Left renal cortex interstitium (tissue), 4 donors: ENCODE measurements at regions not wholly inside any gene's neighbourhood (a gene's known extent, or its start where the extent isn't known, plus 50 kb on each side); places are given as distances from the start of the nearest gene placed in this dataset.
"Not testable (repeated sequence)": the region's sequence is repeated elsewhere in the genome, so short reads cannot be mapped to it uniquely, and the experiment has no call there.

Source experiments
- DNase-seq, 4 donors: peaks; one replicate each; pipeline ENCODE4 v3.0.0-alpha.2; 2013; ENCODE audit warnings: low read depth in 4 of 4, low spot score in 2 of 4, missing footprints in 1 of 4

GRCh38 chr3:181358562-181358961 lies 353.2 kb upstream of the SOX2 start:
- DNase-seq = no peak

GRCh38 chr3:181358060-181358459 lies 353.7 kb upstream of the SOX2 start:
- no peak for DNase-seq

- DNase-seq = no peak
These were observed 357.6 kb upstream of the SOX2 start for GRCh38 chr3:181354140-181354539.

GRCh38 chr3:181344331-181344730 lies 354.8 kb upstream of the DNAJC19 start:
- DNase-seq = no peak

- DNase-seq = no peak
These were observed 347.1 kb upstream of the DNAJC19 start for GRCh38 chr3:181336597-181336996.

GRCh38 chr3:181333394-181333793 lies 343.9 kb upstream of the DNAJC19 start:
- no peak for DNase-seq

- no peak for DNase-seq
These were observed 341.5 kb upstream of the DNAJC19 start for GRCh38 chr3:181330821-181331563.

- no peak for DNase-seq
These were observed 340.7 kb upstream of the DNAJC19 start for GRCh38 chr3:181330257-181330656.

GRCh38 chr3:181329024-181329423 lies 339.5 kb upstream of the DNAJC19 start:
- no peak for DNase-seq

- no peak for DNase-seq
These were observed 338.8 kb upstream of the DNAJC19 start for GRCh38 chr3:181328346-181328745.

- no peak for DNase-seq
These were observed 337.8 kb upstream of the DNAJC19 start for GRCh38 chr3:181327349-181327748.

- DNase-seq = peak in 1 of 4 donors; percentile 2
These were observed 337.2 kb upstream of the DNAJC19 start for GRCh38 chr3:181326637-181327223.

GRCh38 chr3:181324516-181324915 lies 335.0 kb upstream of the DNAJC19 start:
- not testable (repeated sequence) for DNase-seq

- DNase-seq = no peak
These were observed 328.8 kb upstream of the DNAJC19 start for GRCh38 chr3:181318321-181318720.

- DNase-seq = no peak
These were observed 328.0 kb upstream of the DNAJC19 start for GRCh38 chr3:181317508-181317907.

GRCh38 chr3:181316482-181316881 lies 326.9 kb upstream of the DNAJC19 start:
- DNase-seq = no peak

- DNase-seq = no peak
These were observed 323.8 kb upstream of the DNAJC19 start for GRCh38 chr3:181313335-181313734.

GRCh38 chr3:181311186-181311585 lies 321.6 kb upstream of the DNAJC19 start:
- DNase-seq = no peak

GRCh38 chr3:181302960-181303359 lies 313.4 kb upstream of the DNAJC19 start:
- DNase-seq = no peak

- no peak for DNase-seq
These were observed 310.5 kb upstream of the DNAJC19 start for GRCh38 chr3:181300033-181300432.

GRCh38 chr3:181298421-181298820 lies 308.9 kb upstream of the DNAJC19 start:
- DNase-seq = no peak

- DNase-seq = no peak
These were observed 303.4 kb upstream of the DNAJC19 start for GRCh38 chr3:181292984-181293383.
